Activated CD4-positive, alpha-beta T cell treated with anti-CD3 and anti-CD28 coated beads for 36 hours (primary cell): ENCODE measurements at regions not wholly inside any gene's neighbourhood (a gene's known extent, or its start where the extent isn't known, plus 50 kb on each side); places are given as distances from the start of the nearest gene placed in this dataset.

Experiments used
- ATAC-seq: fragments of 200-7000 bp; cut with Tn5 transposase; one replicate; pipeline ENCODE4 v1.10.0; 2021; ENCODE audit warnings: mild to moderate bottlenecking, moderate library complexity
- CTCF ChIA-PET: fragments of 350-600 bp; sonication (Branson Sonifier 250); formaldehyde crosslinking; loops from one replicate; lab custom pipeline; 2021; ENCODE audit warnings: antibody characterized with exemption; lab: Charles Lee
- POLR2A ChIA-PET: fragments of 350-600 bp; sonication (Branson Sonifier 250); formaldehyde crosslinking; loops from one replicate; lab custom pipeline; 2021; ENCODE audit warnings: antibody characterized with exemption, inconsistent platforms; lab: Charles Lee
- DNase-seq: peaks from one replicate; pipeline ENCODE4 v3.0.0-alpha.2; 2020
- H3K27ac Mint-ChIP-seq: one replicate; pipeline ENCODE4 v1.8.0; 2021; ENCODE audit warnings: mixed read lengths
- H3K27me3 Mint-ChIP-seq: one replicate; pipeline ENCODE4 v1.8.0; 2021; ENCODE audit warnings: mixed read lengths
- H3K36me3 Mint-ChIP-seq: one replicate; pipeline ENCODE4 v1.8.0; 2021; ENCODE audit warnings: low read depth, mixed read lengths
- H3K4me1 Mint-ChIP-seq: one replicate; pipeline ENCODE4 v1.8.0; 2021; ENCODE audit warnings: mixed read lengths
- H3K4me3 Mint-ChIP-seq: one replicate; pipeline ENCODE4 v1.8.0; 2021; ENCODE audit warnings: mild to moderate bottlenecking, moderate library complexity, mixed read lengths
- H3K9me3 Mint-ChIP-seq: one replicate; pipeline ENCODE4 v1.8.0; 2021; ENCODE audit warnings: low read depth, mixed read lengths
- intact Hi-C, 2 experiments: fragments of 100-400 bp; cut with DNase I in 1 of 2; cut with micrococcal nuclease in 1 of 2; formaldehyde crosslinking; loops; one replicate each; pipeline versions ENCODE4 v1.14.2 to v1.15.1; 2022 to 2024; cut with DNase I, micrococcal nuclease

DNA sequence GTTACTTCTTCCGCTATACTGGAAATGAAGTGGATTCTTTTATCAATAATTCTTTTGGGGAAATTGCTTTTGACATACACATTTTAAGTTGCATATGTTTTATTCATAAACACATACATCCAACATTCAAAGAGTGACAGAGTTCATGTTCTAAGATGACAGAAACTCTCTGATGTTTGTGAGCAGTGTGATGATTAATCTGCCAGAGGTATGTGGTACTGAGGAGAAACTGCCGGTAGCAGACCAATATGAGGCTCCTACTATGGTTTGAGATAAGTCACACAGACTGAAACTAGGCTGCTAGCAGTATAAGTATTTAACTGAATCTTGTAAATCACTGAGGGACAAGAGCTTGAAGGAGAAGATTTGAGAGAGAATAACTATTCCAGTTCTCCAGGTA is 524.1 kb upstream of the SEMA3D start:
- DNase-seq (no peak), ATAC-seq (no peak)
- ChIA-PET CTCF (no interaction called here), POLR2A (no interaction called here)
- intact Hi-C loops = no loop called here
- Mint-ChIP-seq H3K4me3 (no peak overlapping the region), H3K4me1 (no peaks in the 10 kb centered on the region), H3K36me3 (no peaks in the 10 kb centered on the region), H3K9me3 (no peaks in the 10 kb centered on the region), H3K27me3 (no peaks in the 10 kb centered on the region), H3K27ac (no peak overlapping the region)

DNA sequence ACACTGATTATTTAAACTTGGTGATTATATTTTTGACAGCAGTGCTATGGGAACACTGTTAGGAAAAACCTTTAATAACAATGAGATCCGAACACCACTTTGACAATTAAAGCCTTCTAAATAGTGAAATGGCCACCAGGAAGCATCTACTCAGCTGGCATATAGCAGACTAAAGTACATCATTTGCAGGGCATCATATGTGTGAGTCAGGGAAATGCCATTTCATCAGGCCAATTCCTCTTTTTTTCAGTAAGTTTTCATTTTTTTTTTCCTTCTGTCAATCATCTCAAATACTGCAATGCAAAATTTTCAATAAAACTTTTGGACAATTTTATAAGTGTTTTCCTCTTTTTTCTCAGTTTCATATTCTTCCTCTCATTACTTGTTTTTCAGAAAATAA is 521.4 kb upstream of the SEMA3D start:
- DNase-seq = no peak
- Mint-ChIP-seq H3K36me3 (no peaks in the 10 kb centered on the region), H3K9me3 (no peaks in the 10 kb centered on the region), H3K27me3 (no peaks in the 10 kb centered on the region), H3K27ac (no peak overlapping the region), H3K4me1 (no peaks in the 10 kb centered on the region), H3K4me3 (no peak overlapping the region)
- intact Hi-C loops = no loop called here
- CTCF ChIA-PET = no interaction called here
- ATAC-seq = no peak
- POLR2A ChIA-PET = no interaction called here

DNA sequence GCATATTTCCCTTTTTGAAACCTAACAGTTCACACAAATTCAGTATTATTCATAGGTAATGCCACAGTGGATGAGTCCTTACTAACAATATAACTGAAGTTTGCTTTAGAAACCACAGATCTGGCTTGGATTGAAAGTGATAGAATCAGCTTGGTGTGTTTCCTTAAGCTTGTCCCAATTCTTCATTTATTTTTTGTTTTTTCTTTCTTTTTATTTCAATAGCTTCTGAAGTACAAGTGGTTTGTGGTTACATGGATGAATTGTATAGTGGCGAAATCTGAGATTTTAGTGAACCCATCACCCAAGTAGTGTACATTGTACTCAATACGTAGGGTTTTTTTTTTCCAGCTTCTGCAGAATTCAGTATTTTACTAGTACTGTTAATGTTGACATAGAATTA is 518.2 kb upstream of the SEMA3D start:
- H3K27ac Mint-ChIP-seq = no peak overlapping the region
- DNase-seq = no peak
- POLR2A ChIA-PET = no interaction called here
- no peaks in the 10 kb centered on the region for H3K27me3 Mint-ChIP-seq
- no peaks in the 10 kb centered on the region for H3K36me3 Mint-ChIP-seq
- CTCF ChIA-PET = no interaction called here
- H3K4me1 Mint-ChIP-seq = no peaks in the 10 kb centered on the region
- H3K9me3 Mint-ChIP-seq = no peaks in the 10 kb centered on the region
- intact Hi-C loops = no loop called here
- ATAC-seq = no peak
- no peak overlapping the region for H3K4me3 Mint-ChIP-seq

DNA sequence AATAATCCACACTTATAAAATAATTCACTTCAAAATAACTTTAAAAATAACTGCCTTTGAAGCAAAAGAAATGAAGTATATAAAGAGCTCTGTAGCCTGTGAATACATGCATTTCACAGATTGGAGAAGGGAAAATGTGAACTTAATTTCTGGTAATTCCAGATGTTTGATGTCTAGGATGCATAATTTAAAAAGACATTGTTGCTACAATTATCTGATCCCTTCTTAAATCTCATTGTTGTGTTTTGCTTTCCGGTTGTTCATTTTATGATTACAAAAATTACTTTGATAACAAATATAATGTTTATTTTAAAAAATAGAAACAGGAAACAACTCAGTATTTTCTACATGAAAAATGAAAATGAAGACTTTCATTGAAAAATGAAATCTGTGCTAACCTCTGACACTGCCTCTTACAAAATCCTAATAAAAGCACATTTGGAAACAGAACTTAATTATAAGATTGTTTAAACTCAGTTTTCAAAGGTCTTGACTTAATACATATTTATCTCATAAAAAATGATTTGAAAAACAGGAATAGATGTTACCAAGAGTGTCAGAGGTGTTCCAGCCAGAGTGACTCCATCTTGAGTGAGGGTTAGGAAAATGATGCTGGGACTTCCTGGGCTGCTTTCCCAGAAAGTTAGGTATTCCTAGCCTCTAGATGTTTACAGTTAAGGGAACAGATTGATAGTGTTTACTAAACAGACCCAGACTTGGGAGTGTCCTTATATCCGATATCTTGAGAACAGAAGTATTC is 516.6 kb upstream of the SEMA3D start:
- Mint-ChIP-seq H3K9me3 (no peaks in the 10 kb centered on the region), H3K27ac (no peak overlapping the region), H3K4me3 (no peak overlapping the region), H3K27me3 (no peaks in the 10 kb centered on the region), H3K36me3 (no peaks in the 10 kb centered on the region), H3K4me1 (no peaks in the 10 kb centered on the region)
- intact Hi-C loops = no loop called here
- DNase-seq (no peak), ATAC-seq (no peak)
- ChIA-PET CTCF (no interaction called here), POLR2A (no interaction called here)

DNA sequence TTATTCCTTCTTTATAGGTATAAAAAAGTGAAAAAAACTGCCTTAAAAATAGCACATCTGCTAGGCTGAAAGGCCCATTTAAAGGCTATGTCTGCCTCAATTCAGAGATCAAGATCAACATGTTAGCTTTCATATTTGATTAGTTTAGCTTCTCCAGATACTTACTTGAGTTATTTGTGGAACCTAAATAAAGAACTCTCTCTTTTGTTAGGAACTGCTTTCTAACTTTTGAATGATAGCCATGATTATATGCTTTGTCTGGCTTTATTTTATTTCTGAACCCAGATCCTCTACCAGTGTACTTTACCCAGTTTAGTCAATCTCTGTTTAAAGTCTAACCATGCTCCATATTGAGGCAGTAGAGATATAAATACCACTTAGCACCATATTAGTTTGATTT is 515.5 kb upstream of the SEMA3D start:
- DNase-seq = no peak
- H3K9me3 Mint-ChIP-seq = no peaks in the 10 kb centered on the region
- no peaks in the 10 kb centered on the region for H3K4me1 Mint-ChIP-seq
- CTCF ChIA-PET = no interaction called here
- no peaks in the 10 kb centered on the region for H3K27me3 Mint-ChIP-seq
- no peaks in the 10 kb centered on the region for H3K36me3 Mint-ChIP-seq
- no peak for ATAC-seq
- POLR2A ChIA-PET = no interaction called here
- intact Hi-C loops = no loop called here
- no peak overlapping the region for H3K4me3 Mint-ChIP-seq
- H3K27ac Mint-ChIP-seq = no peak overlapping the region

DNA sequence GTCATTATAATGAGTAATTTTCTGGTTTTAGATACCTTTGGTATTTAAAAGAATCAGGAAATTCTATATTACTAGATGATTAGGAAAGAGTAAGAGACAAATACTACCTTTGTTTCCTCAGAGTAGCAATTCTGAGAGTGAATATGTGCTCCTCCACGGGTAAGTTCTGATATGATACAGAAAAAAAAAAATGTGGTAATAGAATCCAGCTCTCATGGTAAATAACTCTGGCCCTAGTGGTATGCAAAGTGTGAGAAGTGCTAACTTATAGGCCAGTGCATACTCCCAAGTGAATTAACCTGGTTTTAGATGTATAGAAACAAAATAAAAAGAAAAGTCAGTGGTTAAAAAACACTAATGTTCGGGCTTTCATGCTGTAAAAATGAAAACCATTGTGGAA is 512.6 kb upstream of the SEMA3D start:
- ChIA-PET CTCF (no interaction called here), POLR2A (no interaction called here)
- no peaks in the 10 kb centered on the region for H3K27me3 Mint-ChIP-seq
- DNase-seq = no peak
- H3K27ac Mint-ChIP-seq = no peak overlapping the region
- no peaks in the 10 kb centered on the region for H3K4me1 Mint-ChIP-seq
- no peaks in the 10 kb centered on the region for H3K36me3 Mint-ChIP-seq
- H3K9me3 Mint-ChIP-seq = no peaks in the 10 kb centered on the region
- H3K4me3 Mint-ChIP-seq = no peak overlapping the region
- intact Hi-C loops = no loop called here
- no peak for ATAC-seq

DNA sequence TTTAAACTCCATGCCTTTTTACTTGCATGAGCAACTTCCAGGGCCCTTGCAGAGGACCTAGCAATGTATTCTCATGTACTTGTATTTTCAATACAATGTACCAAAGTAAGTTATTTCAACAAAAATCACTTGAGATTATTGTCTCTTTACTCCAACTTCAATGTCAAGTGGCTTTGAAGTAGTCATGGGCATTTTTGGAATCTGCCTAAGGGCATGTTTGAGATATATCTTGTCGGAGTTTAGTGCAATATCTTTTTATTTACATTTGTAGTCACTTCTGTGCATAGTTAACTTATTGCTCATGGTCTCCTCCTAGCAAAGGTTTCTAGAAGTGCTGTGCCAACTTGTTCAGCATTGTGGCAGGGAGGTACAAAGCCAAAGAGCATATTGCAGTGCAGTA is 508.7 kb upstream of the SEMA3D start:
- DNase-seq = no peak
- intact Hi-C loops = no loop called here
- Mint-ChIP-seq H3K36me3 (no peaks in the 10 kb centered on the region), H3K27ac (no peak overlapping the region), H3K4me3 (no peak overlapping the region), H3K27me3 (no peaks in the 10 kb centered on the region), H3K4me1 (no peaks in the 10 kb centered on the region), H3K9me3 (peaks cover 2% of the 10 kb centered on the region)
- POLR2A ChIA-PET = no interaction called here
- no peak for ATAC-seq
- CTCF ChIA-PET = no interaction called here

DNA sequence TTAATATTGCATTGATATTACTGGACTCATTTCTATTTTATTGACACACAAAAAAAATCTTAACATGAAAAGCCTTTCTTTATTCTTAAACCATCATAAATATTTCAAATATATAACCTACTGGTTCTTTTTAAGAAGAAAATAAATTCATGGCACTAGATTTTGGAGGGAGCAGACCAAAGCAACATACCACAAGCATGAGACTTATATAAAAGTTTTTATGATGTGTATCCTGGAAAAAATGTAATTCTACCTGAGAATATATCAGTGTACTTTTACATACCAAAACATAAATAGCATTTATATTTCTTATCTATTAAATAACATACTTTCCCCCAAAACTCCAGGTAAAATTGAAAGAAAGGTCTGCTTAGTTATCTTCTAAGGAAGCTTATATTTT is 508.2 kb upstream of the SEMA3D start:
- DNase-seq (no peak), ATAC-seq (no peak)
- CTCF ChIA-PET = no interaction called here
- no peak overlapping the region for H3K4me3 Mint-ChIP-seq
- H3K36me3 Mint-ChIP-seq = no peaks in the 10 kb centered on the region
- H3K27ac Mint-ChIP-seq = no peak overlapping the region
- POLR2A ChIA-PET = no interaction called here
- intact Hi-C loops = no loop called here
- H3K9me3 Mint-ChIP-seq = peaks cover 2% of the 10 kb centered on the region
- H3K27me3 Mint-ChIP-seq = no peaks in the 10 kb centered on the region
- H3K4me1 Mint-ChIP-seq = no peaks in the 10 kb centered on the region

DNA sequence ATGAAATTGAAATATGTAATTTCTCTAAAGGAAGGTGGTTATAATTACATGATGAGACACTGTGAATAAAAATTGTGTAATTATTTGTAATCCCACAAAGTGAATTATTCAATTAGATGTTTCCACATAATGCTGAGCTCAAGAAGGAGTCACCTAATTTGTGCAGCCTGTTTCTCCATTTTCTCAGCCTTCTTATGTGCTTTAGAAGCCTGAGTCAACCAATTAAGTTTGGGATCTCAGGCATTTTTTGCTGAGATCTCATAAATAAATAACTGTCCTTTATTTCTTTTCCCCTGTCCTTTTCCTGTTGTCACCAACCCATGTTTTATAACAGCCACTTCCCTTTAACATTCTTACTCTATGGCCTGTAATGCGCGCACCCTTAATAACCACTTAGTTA is 506.5 kb upstream of the SEMA3D start:
- DNase-seq = no peak
- no peaks in the 10 kb centered on the region for H3K27me3 Mint-ChIP-seq
- H3K4me1 Mint-ChIP-seq = no peaks in the 10 kb centered on the region
- H3K4me3 Mint-ChIP-seq = no peak overlapping the region
- H3K36me3 Mint-ChIP-seq = no peaks in the 10 kb centered on the region
- intact Hi-C loops = no loop called here
- CTCF ChIA-PET = no interaction called here
- H3K27ac Mint-ChIP-seq = no peak overlapping the region
- POLR2A ChIA-PET = no interaction called here
- ATAC-seq = no peak
- peaks cover 4% of the 10 kb centered on the region for H3K9me3 Mint-ChIP-seq

DNA sequence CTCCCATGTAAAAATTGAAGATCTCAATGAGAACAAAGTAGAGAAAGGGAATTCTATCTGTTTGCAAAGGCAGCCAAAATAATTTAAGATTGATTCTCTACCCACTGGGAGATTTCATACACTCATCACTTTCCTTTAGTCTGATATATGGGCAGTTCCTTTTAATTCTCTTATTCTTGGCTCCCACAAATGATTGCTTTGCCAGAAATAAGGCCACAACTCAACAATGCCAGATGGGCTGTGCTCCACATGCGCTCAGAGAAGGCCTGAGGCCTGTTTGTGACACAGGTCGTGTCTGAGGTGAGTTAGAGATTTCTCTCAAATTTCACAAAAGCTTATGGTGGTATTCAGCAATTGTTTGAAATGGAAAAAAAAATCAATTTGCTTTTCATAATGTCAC is 501.9 kb upstream of the SEMA3D start:
- POLR2A ChIA-PET = no interaction called here
- DNase-seq = no peak
- CTCF ChIA-PET = interaction anchor here (0.7 kb wide), 1 partner anchor 34 kb away, joined by 4 read pairs; no protein-coding TSS in a partner anchor
- Mint-ChIP-seq H3K9me3 (peaks cover 7% of the 10 kb centered on the region), H3K4me3 (no peak overlapping the region), H3K4me1 (no peaks in the 10 kb centered on the region), H3K36me3 (no peaks in the 10 kb centered on the region), H3K27me3 (no peaks in the 10 kb centered on the region), H3K27ac (no peak overlapping the region)
- ATAC-seq = no peak
- intact Hi-C loops = no loop called here

DNA sequence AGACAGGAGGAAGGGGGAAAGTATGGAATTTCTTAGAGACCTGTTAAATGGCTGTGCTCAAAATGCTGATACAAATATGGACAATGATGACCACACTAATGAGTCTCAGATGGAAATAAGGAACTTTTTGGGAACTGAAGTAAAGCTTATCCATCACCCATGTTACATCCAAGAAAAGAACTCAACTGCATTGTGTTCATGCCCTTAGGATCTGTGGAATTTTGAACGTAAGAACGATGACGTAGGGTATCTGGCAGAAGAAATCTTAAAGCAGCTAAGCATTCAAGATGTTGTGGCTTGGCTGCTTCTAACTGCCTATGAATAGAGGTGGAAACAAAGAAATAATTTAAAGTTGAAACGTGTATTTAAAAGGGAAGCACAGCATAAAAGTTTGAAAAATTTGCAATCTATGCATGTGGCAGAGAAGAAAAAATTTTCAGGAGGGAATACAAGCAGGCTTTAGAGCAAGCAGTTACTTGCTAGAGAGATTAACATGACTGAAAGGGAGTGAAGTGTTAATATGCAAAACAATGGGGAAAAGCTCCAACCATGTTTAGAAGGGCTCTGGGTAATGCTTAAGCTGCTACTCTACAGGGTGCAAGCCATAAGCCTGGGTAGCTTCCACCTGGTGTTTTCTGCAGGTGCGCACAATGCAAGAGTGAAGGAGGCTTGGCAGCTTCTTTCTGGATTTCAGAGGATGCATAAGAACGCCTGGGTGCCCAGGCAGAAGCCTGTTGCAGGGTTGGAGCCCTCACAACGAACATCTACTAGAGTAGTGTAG is 499.7 kb upstream of the SEMA3D start:
- Mint-ChIP-seq H3K4me3 (no peak overlapping the region), H3K36me3 (no peaks in the 10 kb centered on the region), H3K4me1 (no peaks in the 10 kb centered on the region), H3K27me3 (no peaks in the 10 kb centered on the region), H3K27ac (no peak overlapping the region), H3K9me3 (peaks cover 5% of the 10 kb centered on the region)
- DNase-seq (no peak), ATAC-seq (no peak)
- ChIA-PET POLR2A (no interaction called here), CTCF (no interaction called here)
- intact Hi-C loops = no loop called here

DNA sequence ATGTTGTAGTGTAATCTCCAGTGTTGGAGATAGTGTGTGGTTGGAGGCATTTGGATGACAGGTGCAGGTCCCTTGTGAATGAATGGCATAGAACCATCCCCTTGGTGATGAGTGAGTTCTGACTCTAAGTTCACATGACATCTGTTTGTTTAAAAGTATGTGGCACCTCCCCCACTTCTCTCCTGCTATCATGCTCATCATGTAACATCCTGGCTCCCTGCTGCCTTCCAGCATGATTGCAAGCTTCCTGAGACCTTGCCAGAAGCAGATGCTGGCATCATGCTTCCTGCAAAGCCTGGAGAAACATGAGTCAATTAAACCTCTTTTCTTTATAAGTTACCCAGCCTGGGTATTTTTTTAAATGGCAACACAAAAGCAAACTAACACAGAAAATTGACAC is 499.0 kb upstream of the SEMA3D start:
- H3K4me1 Mint-ChIP-seq = no peaks in the 10 kb centered on the region
- DNase-seq (no peak), ATAC-seq (no peak)
- H3K36me3 Mint-ChIP-seq = no peaks in the 10 kb centered on the region
- POLR2A ChIA-PET = no interaction called here
- no peak overlapping the region for H3K4me3 Mint-ChIP-seq
- H3K9me3 Mint-ChIP-seq = peaks cover 5% of the 10 kb centered on the region
- no peak overlapping the region for H3K27ac Mint-ChIP-seq
- CTCF ChIA-PET = no interaction called here
- intact Hi-C loops = no loop called here
- no peaks in the 10 kb centered on the region for H3K27me3 Mint-ChIP-seq
